B cell (primary cell): ENCODE measurements at regions not wholly inside any gene's neighbourhood (a gene's known extent, or its start where the extent isn't known, plus 50 kb on each side); places are given as distances from the start of the nearest gene placed in this dataset.

Source experiments
- ATAC-seq: fragments of 200-7000 bp; cut with Tn5 transposase; one replicate; pipeline ENCODE4 v1.10.0; 2021; ENCODE audit warnings: low read depth, mild to moderate bottlenecking, moderate number of reproducible peaks, moderate library complexity
- CTCF ChIA-PET: fragments of 350-600 bp; sonication (Branson Sonifier 250); formaldehyde crosslinking; loops from one replicate; lab custom pipeline; 2021; ENCODE audit warnings: antibody characterized with exemption, inconsistent platforms; lab: Charles Lee
- POLR2A ChIA-PET: fragments of 350-600 bp; sonication (Branson Sonifier 250); formaldehyde crosslinking; loops from one replicate; lab custom pipeline; 2021; ENCODE audit warnings: antibody characterized with exemption; lab: Charles Lee
- DNase-seq: peaks from one replicate; pipeline ENCODE4 v3.0.0; 2013
- H2AFZ ChIP-seq: 2 replicates; pipeline ENCODE4 v1.6.1; 2012; ENCODE audit warnings: mild to moderate bottlenecking, low read depth, low read length; ENCODE audit not compliant: insufficient read depth, poor library complexity, severe bottlenecking
- H3K27ac ChIP-seq, 2 donors: 1 replicate in 1 of 2; 2 replicates in 1 of 2; pipeline ENCODE4 v1.5.1; 2012 to 2013; ENCODE audit warnings: low read length in 2 of 2, mild to moderate bottlenecking in 2 of 2, moderate library complexity in 1 of 2
- H3K27me3 ChIP-seq, 4 experiments: fragments of 200-600 bp in 1 of 4; sonication (generic) in 1 of 4; replicated peaks in 1 of 4; 1 replicate in 2 of 4; 2 replicates in 2 of 4; pipeline versions ENCODE4 v1.6.1 to v1.7.0; 2013 to 2016; ENCODE audit warnings: low read length in 3 of 4, mild to moderate bottlenecking in 2 of 4, mixed read lengths in 1 of 4, moderate library complexity in 1 of 4; ENCODE audit not compliant: insufficient read depth in 4 of 4, control insufficient read depth in 3 of 4; ENCODE audit errors: control extremely low read depth in 1 of 4
- H3K36me3 ChIP-seq, 2 experiments: replicated peaks in 1 of 2; 1 replicate in 1 of 2; 2 replicates in 1 of 2; pipeline versions ENCODE4 v1.6.1 to v1.7.1; 2013; ENCODE audit warnings: low read length in 1 of 2; ENCODE audit not compliant: insufficient read depth in 2 of 2, control insufficient read depth in 1 of 2; ENCODE audit errors: control extremely low read depth in 1 of 2, extremely low read depth in 1 of 2
- H3K4me1 ChIP-seq, 2 donors: fragments of 200-600 bp in 1 of 2; sonication (generic) in 1 of 2; 1 replicate in 1 of 2; 2 replicates in 1 of 2; pipeline versions ENCODE4 v1.5.1 to v1.6.1; 2013 to 2017; ENCODE audit warnings: low read length in 2 of 2; ENCODE audit not compliant: control insufficient read depth in 2 of 2, insufficient read depth in 2 of 2
- H3K4me2 ChIP-seq: replicated peaks from 2 replicates; pipeline ENCODE3; 2012; ENCODE audit warnings: mild to moderate bottlenecking, low read depth, low read length; ENCODE audit not compliant: poor library complexity, severe bottlenecking
- H3K4me3 ChIP-seq, 5 experiments: fragments of 200-600 bp in 1 of 5; sonication (generic) in 1 of 5; 1 replicate in 3 of 5; 2 replicates in 2 of 5; pipeline versions ENCODE4 v1.5.1 to v1.7.0; 2011 to 2016; ENCODE audit warnings: low read length in 4 of 5, mild to moderate bottlenecking in 4 of 5, low read depth in 2 of 5, control low read depth in 1 of 5, moderate library complexity in 1 of 5; ENCODE audit not compliant: insufficient read depth in 1 of 5; ENCODE audit errors: control extremely low read depth in 1 of 5, extremely low read depth in 1 of 5
- H3K79me2 ChIP-seq: fragments of 200-600 bp; sonication (generic); one replicate; pipeline ENCODE4 v1.6.0; 2016; ENCODE audit warnings: low read length; ENCODE audit not compliant: control insufficient read depth, insufficient read depth
- H3K9ac ChIP-seq: fragments of 200-600 bp; sonication (generic); 2 replicates; pipeline ENCODE4 v1.6.1; 2017; ENCODE audit warnings: mild to moderate bottlenecking, low read length, moderate library complexity
- H3K9me3 ChIP-seq, 3 donors: one replicate each; pipeline versions ENCODE4 v1.6.1 to v1.7.1; 2013; ENCODE audit warnings: low read length in 2 of 3; ENCODE audit not compliant: control insufficient read depth in 2 of 3, insufficient read depth in 1 of 3; ENCODE audit errors: control extremely low read depth in 1 of 3
- H4K20me1 ChIP-seq: 2 replicates; pipeline ENCODE4 v1.6.0; 2012; ENCODE audit warnings: mild to moderate bottlenecking, low read length; ENCODE audit not compliant: insufficient read depth, control insufficient read depth, poor library complexity, severe bottlenecking
- H3K27ac Mint-ChIP-seq: one replicate; pipeline ENCODE4 v1.8.0; 2021; ENCODE audit warnings: mixed read lengths
- H3K27me3 Mint-ChIP-seq: one replicate; pipeline ENCODE4 v1.8.0; 2021; ENCODE audit warnings: mixed read lengths
- H3K4me1 Mint-ChIP-seq: one replicate; pipeline ENCODE4 v1.8.0; 2021; ENCODE audit warnings: mixed read lengths
- H3K4me3 Mint-ChIP-seq: one replicate; pipeline ENCODE4 v1.8.0; 2021; ENCODE audit warnings: mixed read lengths
- H3K9me3 Mint-ChIP-seq: one replicate; pipeline ENCODE4 v1.8.0; 2022; ENCODE audit warnings: mixed read lengths; ENCODE audit not compliant: insufficient read depth
- CTCF ChIP-seq: fragments of 200-600 bp; IDR thresholded peaks from one replicate; pipeline ENCODE4 v1.8.0; 2022; ENCODE audit warnings: antibody characterized with exemption, mild to moderate bottlenecking
- EZH2 ChIP-seq: IDR thresholded peaks from 2 replicates; pipeline ENCODE4 v1.6.1; 2012; ENCODE audit warnings: borderline replicate concordance, low read depth, mild to moderate bottlenecking, moderate library complexity, low read length; ENCODE audit not compliant: insufficient read depth, poor library complexity, severe bottlenecking
- WGBS: methylation state at CpG from one replicate; pipeline ENCODE4 v1.1.5; 2013; ENCODE audit warnings: missing lambda C conversion rate; ENCODE audit not compliant: insufficient coverage; 5-methylcytosine and 5-hydroxymethylcytosine counted together
- intact Hi-C: fragments of 100-400 bp; cut with micrococcal nuclease; formaldehyde crosslinking; loops from one replicate; pipeline ENCODE4 v1.10.0; 2022

- H3K27ac ChIP-seq, result peak overlapping the region; percentile 65 to 75
- peak; percentile 50 for DNase-seq
- no peaks in the 10 kb centered on the region for H3K79me2 ChIP-seq
- Mint-ChIP-seq H3K27ac (peak overlapping the region; percentile 97), H3K4me1 (peaks cover 46% of the 10 kb centered on the region), H3K4me3 (peak overlapping the region; percentile 88), H3K27me3 (peaks cover 9% of the 10 kb centered on the region), H3K9me3 (no peaks in the 10 kb centered on the region)
- H3K9ac ChIP-seq, result no peak overlapping the region
- ChIA-PET POLR2A (interaction anchor here (1.1 to 2.5 kb wide), 10 partner anchors 14 to 225 kb away, joined by 3 to 22 read pairs (median 4); partner anchors contain the start of gene TLE3), CTCF (interaction anchor here (0.7 to 3.1 kb wide), 19 partner anchors 17 to 546 kb away, joined by 3 to 12 read pairs (median 3); partner anchors contain the start of gene TLE3)
- H4K20me1 ChIP-seq, result no peaks in the 10 kb centered on the region
- H3K27me3 ChIP-seq, result peaks cover 0 to 9% (median 4%) of the 10 kb centered on the region in 4 experiments
- peak overlapping the region; percentile 62 for H3K4me2 ChIP-seq
- peak overlapping the region in 1 of 5 experiments; percentile 34 for H3K4me3 ChIP-seq
- WGBS, result 75% methylated on average over 6 of the region's 7 CpGs
- no peaks in the 10 kb centered on the region for H3K36me3 ChIP-seq
- peak; percentile 13 for TF ChIP-seq CTCF
- TF ChIP-seq EZH2, result no peak
- ATAC-seq, result peak; percentile 3
- no peak overlapping the region for H2AFZ ChIP-seq
- intact Hi-C loops, result loop anchor here (1.0 kb wide), 3 partner anchors 15 to 55 kb away; no protein-coding TSS in a partner anchor
- peaks cover 41 to 51% of the 10 kb centered on the region in 2 donors for H3K4me1 ChIP-seq
- peaks cover 0 to 7% (median 1%) of the 10 kb centered on the region in 3 donors for H3K9me3 ChIP-seq
Measured at GRCh38 chr15:69980341-69981059, 117.2 kb downstream of the TLE3 start.

- intact Hi-C loops, result no loop called here
- H3K27ac ChIP-seq, result no peak overlapping the region
- DNase-seq (no peak), ATAC-seq (no peak)
- H4K20me1 ChIP-seq, result no peaks in the 10 kb centered on the region
- H3K27ac Mint-ChIP-seq, result no peak overlapping the region
- TF ChIP-seq CTCF (no peak), EZH2 (no peak)
- peaks cover 41 to 51% of the 10 kb centered on the region in 2 donors for H3K4me1 ChIP-seq
- H3K4me3 ChIP-seq, result no peak overlapping the region
- no peaks in the 10 kb centered on the region for H3K9me3 Mint-ChIP-seq
- ChIA-PET POLR2A (interaction anchor here (0.6 to 1.3 kb wide), 2 partner anchors 54 to 110 kb away, joined by 4 to 8 read pairs; no protein-coding TSS in a partner anchor), CTCF (interaction anchor here (0.9 to 3.1 kb wide), 3 partner anchors 24 to 506 kb away, joined by 3 to 10 read pairs (median 3); no protein-coding TSS in a partner anchor)
- H3K4me3 Mint-ChIP-seq, result peak overlapping the region; percentile 41
- no peak overlapping the region for H2AFZ ChIP-seq
- no peak overlapping the region for H3K9ac ChIP-seq
- H3K4me1 Mint-ChIP-seq, result peaks cover 48% of the 10 kb centered on the region
- no peaks in the 10 kb centered on the region for H3K79me2 ChIP-seq
- H3K36me3 ChIP-seq, result no peaks in the 10 kb centered on the region
- H3K27me3 ChIP-seq, result peaks cover 0 to 8% (median 1%) of the 10 kb centered on the region in 4 experiments
- no peaks in the 10 kb centered on the region for H3K9me3 ChIP-seq
- peaks cover 8% of the 10 kb centered on the region for H3K27me3 Mint-ChIP-seq
- peak overlapping the region; percentile 21 for H3K4me2 ChIP-seq
- WGBS, result 70% methylated on average over 2 of the region's 2 CpGs
Measured at GRCh38 chr15:69982037-69982436, 115.7 kb downstream of the TLE3 start.
